ENCODE measurements at regions not wholly inside any gene's neighbourhood (a gene's known extent, or its start where the extent isn't known, plus 50 kb on each side); places are given as distances from the start of the nearest gene placed in this dataset.

- intact Hi-C loops (cut with micrococcal nuclease): no loop called here
- Mint-ChIP-seq H3K36me3 (ENCODE audit: low read depth) (no peaks in the 10 kb centered on the region), H3K27me3 (peaks cover 9% of the 10 kb centered on the region), H3K4me3 (no peak overlapping the region), H3K4me1 (ENCODE audit: low read depth) (no peaks in the 10 kb centered on the region), H3K27ac (no peak overlapping the region), H3K9me3 (peaks cover 2% of the 10 kb centered on the region)
- ChIA-PET CTCF (no interaction called here), POLR2A (no interaction called here)
- ATAC-seq (no peak), DNase-seq (no peak)
- TF ChIP-seq CTCF (IDR thresholded peaks at IDR 0.05): no peak
These were observed 76.4 kb upstream of the CCDC60 start for GRCh38 chr12:119258149-119258548.

GRCh38 chr12:119258556-119258955 lies 76.0 kb upstream of the CCDC60 start:
- intact Hi-C loops (cut with micrococcal nuclease): no loop called here
- H3K4me1 Mint-ChIP-seq (ENCODE audit: low read depth): no peaks in the 10 kb centered on the region
- no peaks in the 10 kb centered on the region for H3K36me3 Mint-ChIP-seq (ENCODE audit: low read depth)
- H3K27me3 Mint-ChIP-seq: peaks cover 9% of the 10 kb centered on the region
- ATAC-seq (no peak), DNase-seq (no peak)
- no peak overlapping the region for H3K27ac Mint-ChIP-seq
- CTCF ChIA-PET: no interaction called here
- no peak for TF ChIP-seq CTCF (IDR thresholded peaks at IDR 0.05)
- POLR2A ChIA-PET: no interaction called here
- H3K4me3 Mint-ChIP-seq: no peak overlapping the region
- H3K9me3 Mint-ChIP-seq: peaks cover 2% of the 10 kb centered on the region

GRCh38 chr12:119259484-119259883 lies 75.0 kb upstream of the CCDC60 start:
- H3K9me3 Mint-ChIP-seq: peaks cover 2% of the 10 kb centered on the region
- no peaks in the 10 kb centered on the region for H3K4me1 Mint-ChIP-seq (ENCODE audit: low read depth)
- no peak for ATAC-seq
- no peak overlapping the region for H3K27ac Mint-ChIP-seq
- CTCF ChIA-PET: no interaction called here
- TF ChIP-seq CTCF (IDR thresholded peaks at IDR 0.05): no peak
- no peak overlapping the region for H3K4me3 Mint-ChIP-seq
- intact Hi-C loops (cut with micrococcal nuclease): no loop called here
- DNase-seq: no peak
- POLR2A ChIA-PET: no interaction called here
- peaks cover 9% of the 10 kb centered on the region for H3K27me3 Mint-ChIP-seq
- H3K36me3 Mint-ChIP-seq (ENCODE audit: low read depth): no peaks in the 10 kb centered on the region

- ATAC-seq (no peak), DNase-seq (no peak)
- CTCF ChIA-PET: no interaction called here
- no peak for TF ChIP-seq CTCF (IDR thresholded peaks at IDR 0.05)
- H3K27me3 Mint-ChIP-seq: peaks cover 9% of the 10 kb centered on the region
- intact Hi-C loops (cut with micrococcal nuclease): no loop called here
- no peaks in the 10 kb centered on the region for H3K36me3 Mint-ChIP-seq (ENCODE audit: low read depth)
- no peak overlapping the region for H3K4me3 Mint-ChIP-seq
- H3K27ac Mint-ChIP-seq: no peak overlapping the region
- POLR2A ChIA-PET: no interaction called here
- H3K4me1 Mint-ChIP-seq (ENCODE audit: low read depth): no peaks in the 10 kb centered on the region
- peaks cover 4% of the 10 kb centered on the region for H3K9me3 Mint-ChIP-seq
These were observed 72.1 kb upstream of the CCDC60 start for GRCh38 chr12:119262388-119262787.

GRCh38 chr12:119263466-119263865 lies 71.1 kb upstream of the CCDC60 start:
- no peak for TF ChIP-seq CTCF (IDR thresholded peaks at IDR 0.05)

More at GRCh38 chr12:119263466-119263865, 71.1 kb upstream of the CCDC60 start:
- DNase-seq (no peak), ATAC-seq (no peak)
- Mint-ChIP-seq H3K4me3 (no peak overlapping the region), H3K9me3 (peaks cover 9% of the 10 kb centered on the region), H3K36me3 (ENCODE audit: low read depth) (no peaks in the 10 kb centered on the region), H3K27me3 (peaks cover 4% of the 10 kb centered on the region), H3K4me1 (ENCODE audit: low read depth) (no peaks in the 10 kb centered on the region), H3K27ac (no peak overlapping the region)
- ChIA-PET CTCF (no interaction called here), POLR2A (no interaction called here)
- intact Hi-C loops (cut with micrococcal nuclease): no loop called here
